ENCODE measurements at regions not wholly inside any gene's neighbourhood (a gene's known extent, or its start where the extent isn't known, plus 50 kb on each side); places are given as distances from the start of the nearest gene placed in this dataset.

GRCh38 chr6:97819710-97820109, 536.7 kb upstream of the MMS22L start:
- DNase-seq: no peak

- no peak for DNase-seq
Observed at GRCh38 chr6:97820400-97820799, 537.4 kb upstream of the MMS22L start.

GRCh38 chr6:97822632-97823031, 539.6 kb upstream of the MMS22L start:
- no peak for DNase-seq

- DNase-seq: no peak
Observed at GRCh38 chr6:97841763-97842162, 558.7 kb upstream of the MMS22L start.

- no peak for DNase-seq
Observed at GRCh38 chr6:97842521-97842920, 559.5 kb upstream of the MMS22L start.

GRCh38 chr6:97849390-97849789, 566.4 kb upstream of the MMS22L start:
- no peak for DNase-seq

GRCh38 chr6:97850458-97851212, 567.6 kb upstream of the MMS22L start:
- DNase-seq: no peak

GRCh38 chr6:97863697-97864096, 580.7 kb upstream of the MMS22L start:
- DNase-seq: no peak

GRCh38 chr6:97864366-97864765, 581.4 kb upstream of the MMS22L start:
- no peak for DNase-seq

GRCh38 chr6:97864826-97865225, 581.8 kb upstream of the MMS22L start:
- DNase-seq: no peak

GRCh38 chr6:97865612-97866011, 582.6 kb upstream of the MMS22L start:
- DNase-seq: no peak

GRCh38 chr6:97866616-97867015, 583.6 kb upstream of the MMS22L start:
- DNase-seq: no peak

GRCh38 chr6:97867177-97867576, 584.2 kb upstream of the MMS22L start:
- DNase-seq: no peak

GRCh38 chr6:97870273-97870672, 587.3 kb upstream of the MMS22L start:
- DNase-seq: no peak

GRCh38 chr6:97876711-97877110, 593.7 kb upstream of the MMS22L start:
- no peak for DNase-seq

- no peak for DNase-seq
Observed at GRCh38 chr6:97882755-97883154, 599.7 kb upstream of the MMS22L start.

GRCh38 chr6:97885325-97885724, 602.3 kb upstream of the MMS22L start:
- no peak for DNase-seq

GRCh38 chr6:97885828-97886227, 602.8 kb upstream of the MMS22L start:
- no peak for DNase-seq

GRCh38 chr6:97901531-97901930, 618.5 kb upstream of the MMS22L start:
- DNase-seq: no peak

GRCh38 chr6:97909380-97909779, 626.4 kb upstream of the MMS22L start:
- DNase-seq: no peak

- no peak for DNase-seq
Observed at GRCh38 chr6:97913721-97914120, 630.7 kb upstream of the MMS22L start.

GRCh38 chr6:97914912-97915311, 631.9 kb upstream of the MMS22L start:
- no peak for DNase-seq

- no peak for DNase-seq
Observed at GRCh38 chr6:97915537-97915936, 632.5 kb upstream of the MMS22L start.

GRCh38 chr6:97917369-97917768, 634.4 kb upstream of the MMS22L start:
- no peak for DNase-seq

GRCh38 chr6:97919046-97919445, 636.0 kb upstream of the MMS22L start:
- no peak for DNase-seq

All from right forelimb (tissue), 1 donor.